Upper lobe of left lung (tissue), 4 donors: ENCODE measurements at regions not wholly inside any gene's neighbourhood (a gene's known extent, or its start where the extent isn't known, plus 50 kb on each side); places are given as distances from the start of the nearest gene placed in this dataset.

Experiments used
- POLR2A ChIP-seq, 4 donors: fragments of 450-650 bp; IDR thresholded peaks; one replicate each; pipeline ENCODE4 v1.5.1; 2016 to 2017; ENCODE audit warnings: antibody characterized with exemption in 4 of 4, mild to moderate bottlenecking in 2 of 4
- POLR2AphosphoS5 ChIP-seq, 2 donors: sonication (generic); formaldehyde crosslinking; IDR thresholded peaks; one replicate each; pipeline ENCODE4 v1.5.1; 2017; ENCODE audit warnings: antibody characterized with exemption in 2 of 2
- TF ChIP-seq, protein P1 (sequence below), 6 experiments: fragments of 450-650 bp in 4 of 6; fragments of 200-600 bp in 2 of 6; sonication (generic) in 2 of 6; IDR thresholded peaks; one replicate each; pipeline ENCODE4 v1.5.1; 2016 to 2019; ENCODE audit warnings: antibody characterized with exemption in 6 of 6

DNA sequence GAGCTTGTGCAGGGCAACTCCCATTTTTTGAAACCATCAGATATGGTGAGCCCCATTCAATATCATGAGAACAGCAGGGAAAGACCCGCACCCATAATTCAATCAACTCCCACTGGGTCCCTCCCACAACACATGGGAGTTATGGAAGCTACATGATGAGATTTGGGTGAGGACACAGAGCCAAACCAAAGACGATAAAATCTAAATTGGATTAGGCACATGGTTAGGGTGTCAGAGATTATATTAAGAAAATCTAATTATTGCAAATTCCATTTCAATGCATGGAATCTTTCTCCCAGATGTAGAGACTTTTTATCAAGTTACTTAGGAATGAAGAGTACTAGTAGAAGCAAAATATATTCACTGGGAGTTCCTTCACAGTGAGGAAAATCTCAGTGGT is 324.9 kb downstream of the JRKL start:
- TF ChIP-seq, protein P1, sequence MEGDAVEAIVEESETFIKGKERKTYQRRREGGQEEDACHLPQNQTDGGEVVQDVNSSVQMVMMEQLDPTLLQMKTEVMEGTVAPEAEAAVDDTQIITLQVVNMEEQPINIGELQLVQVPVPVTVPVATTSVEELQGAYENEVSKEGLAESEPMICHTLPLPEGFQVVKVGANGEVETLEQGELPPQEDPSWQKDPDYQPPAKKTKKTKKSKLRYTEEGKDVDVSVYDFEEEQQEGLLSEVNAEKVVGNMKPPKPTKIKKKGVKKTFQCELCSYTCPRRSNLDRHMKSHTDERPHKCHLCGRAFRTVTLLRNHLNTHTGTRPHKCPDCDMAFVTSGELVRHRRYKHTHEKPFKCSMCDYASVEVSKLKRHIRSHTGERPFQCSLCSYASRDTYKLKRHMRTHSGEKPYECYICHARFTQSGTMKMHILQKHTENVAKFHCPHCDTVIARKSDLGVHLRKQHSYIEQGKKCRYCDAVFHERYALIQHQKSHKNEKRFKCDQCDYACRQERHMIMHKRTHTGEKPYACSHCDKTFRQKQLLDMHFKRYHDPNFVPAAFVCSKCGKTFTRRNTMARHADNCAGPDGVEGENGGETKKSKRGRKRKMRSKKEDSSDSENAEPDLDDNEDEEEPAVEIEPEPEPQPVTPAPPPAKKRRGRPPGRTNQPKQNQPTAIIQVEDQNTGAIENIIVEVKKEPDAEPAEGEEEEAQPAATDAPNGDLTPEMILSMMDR (IDR thresholded peaks at IDR 0.05) = no peak
- TF ChIP-seq POLR2A (IDR thresholded peaks at IDR 0.05) (no peak), POLR2AphosphoS5 (IDR thresholded peaks at IDR 0.05) (no peak)
